ENCODE measurements at regions not wholly inside any gene's neighbourhood (a gene's known extent, or its start where the extent isn't known, plus 50 kb on each side); places are given as distances from the start of the nearest gene placed in this dataset.

DNA sequence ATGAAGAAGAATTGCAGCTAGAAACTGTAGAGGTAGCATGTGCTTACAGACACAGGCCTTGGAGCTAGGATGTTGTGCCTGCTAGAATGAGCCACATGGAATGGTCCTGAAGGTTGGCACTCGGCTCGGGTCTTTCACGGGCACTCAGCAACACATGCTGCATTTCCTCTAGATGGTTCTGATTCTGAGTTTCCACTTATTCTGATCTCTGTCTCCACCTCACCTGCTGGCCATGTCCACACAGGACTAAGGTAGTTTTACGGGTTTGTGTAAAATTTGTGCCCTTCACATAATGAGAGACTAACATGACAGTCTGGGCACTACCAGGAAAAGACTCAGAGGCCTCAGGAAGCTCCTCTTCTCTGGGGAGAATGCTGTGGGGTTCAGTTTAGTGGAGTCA, 444.8 kb upstream of the MKI67 start:
- H3K4me1 ChIP-seq (ENCODE audit: insufficient read depth, low read length), result no peaks in the 10 kb centered on the region

More for the DNA sequence above, 444.8 kb upstream of the MKI67 start:
- Histone ChIP-seq H3K4me3 (replicated peaks in 1 of 3; ENCODE audit: insufficient read depth in 1 of 3, low read depth in 2 of 3, low read length in 3 of 3) (no peak overlapping the region), H2AFZ (ENCODE audit: low read length) (no peak overlapping the region), H3K4me2 (ENCODE audit: low read depth, low read length) (no peak overlapping the region), H3K79me2 (ENCODE audit: insufficient read depth, low read length) (no peaks in the 10 kb centered on the region), H3K27me3 (ENCODE audit: control insufficient read depth in 1 of 2, insufficient read depth in 2 of 2, low read length in 2 of 2) (peaks cover 2 to 66% of the 10 kb centered on the region in 2 experiments; a peak in 2 of 5 replicates), H3K9ac (ENCODE audit: insufficient read depth, low read depth, low read length) (no peak overlapping the region), H3K27ac (ENCODE audit: extremely low read length, insufficient read depth, low read length) (no peak overlapping the region), H4K20me1 (ENCODE audit: insufficient read depth, low read length) (no peaks in the 10 kb centered on the region), H3K9me3 (ENCODE audit: low read length) (no peaks in the 10 kb centered on the region), H3K36me3 (replicated peaks in 1 of 2; ENCODE audit: control insufficient read depth in 1 of 2, insufficient read depth in 2 of 2, low read length in 2 of 2) (no peaks in the 10 kb centered on the region)
- BruUV-seq (replicated peaks), result no TSS peak
- no peak for DNase-seq (ENCODE audit: low spot score)
- no peak for FAIRE-seq
- no peak for ATAC-seq
- ChIA-PET POLR2A (no interaction called here), CTCF (ENCODE audit: low intra/inter-chr PET ratio, low total read pairs) (no interaction called here)
- in situ Hi-C loops (cut with HindIII; ENCODE audit: extremely low pct_ligation_motif_present, low pct_unique_long_range_greater_than_20kb), result no loop called here
- TF ChIP-seq RXRB (CRISPR knock-in tag; IDR thresholded peaks at IDR 0.05; ENCODE audit: borderline replicate concordance), result no peak
- TF ChIP-seq, protein P1, sequence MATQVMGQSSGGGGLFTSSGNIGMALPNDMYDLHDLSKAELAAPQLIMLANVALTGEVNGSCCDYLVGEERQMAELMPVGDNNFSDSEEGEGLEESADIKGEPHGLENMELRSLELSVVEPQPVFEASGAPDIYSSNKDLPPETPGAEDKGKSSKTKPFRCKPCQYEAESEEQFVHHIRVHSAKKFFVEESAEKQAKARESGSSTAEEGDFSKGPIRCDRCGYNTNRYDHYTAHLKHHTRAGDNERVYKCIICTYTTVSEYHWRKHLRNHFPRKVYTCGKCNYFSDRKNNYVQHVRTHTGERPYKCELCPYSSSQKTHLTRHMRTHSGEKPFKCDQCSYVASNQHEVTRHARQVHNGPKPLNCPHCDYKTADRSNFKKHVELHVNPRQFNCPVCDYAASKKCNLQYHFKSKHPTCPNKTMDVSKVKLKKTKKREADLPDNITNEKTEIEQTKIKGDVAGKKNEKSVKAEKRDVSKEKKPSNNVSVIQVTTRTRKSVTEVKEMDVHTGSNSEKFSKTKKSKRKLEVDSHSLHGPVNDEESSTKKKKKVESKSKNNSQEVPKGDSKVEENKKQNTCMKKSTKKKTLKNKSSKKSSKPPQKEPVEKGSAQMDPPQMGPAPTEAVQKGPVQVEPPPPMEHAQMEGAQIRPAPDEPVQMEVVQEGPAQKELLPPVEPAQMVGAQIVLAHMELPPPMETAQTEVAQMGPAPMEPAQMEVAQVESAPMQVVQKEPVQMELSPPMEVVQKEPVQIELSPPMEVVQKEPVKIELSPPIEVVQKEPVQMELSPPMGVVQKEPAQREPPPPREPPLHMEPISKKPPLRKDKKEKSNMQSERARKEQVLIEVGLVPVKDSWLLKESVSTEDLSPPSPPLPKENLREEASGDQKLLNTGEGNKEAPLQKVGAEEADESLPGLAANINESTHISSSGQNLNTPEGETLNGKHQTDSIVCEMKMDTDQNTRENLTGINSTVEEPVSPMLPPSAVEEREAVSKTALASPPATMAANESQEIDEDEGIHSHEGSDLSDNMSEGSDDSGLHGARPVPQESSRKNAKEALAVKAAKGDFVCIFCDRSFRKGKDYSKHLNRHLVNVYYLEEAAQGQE (IDR thresholded peaks at IDR 0.05; ENCODE audit: borderline replicate concordance in 1 of 2, low read depth in 1 of 2, low read length in 2 of 2), result no peak
- no peak for TF ChIP-seq EEA1 (CRISPR knock-in tag; IDR thresholded peaks at IDR 0.05; ENCODE audit: borderline replicate concordance)
- TF ChIP-seq POLR2A (IDR thresholded peaks at IDR 0.05; ENCODE audit: insufficient read depth in 1 of 2, low read depth in 2 of 2, low read length in 2 of 2), result no peak
- TF ChIP-seq, protein P2, sequence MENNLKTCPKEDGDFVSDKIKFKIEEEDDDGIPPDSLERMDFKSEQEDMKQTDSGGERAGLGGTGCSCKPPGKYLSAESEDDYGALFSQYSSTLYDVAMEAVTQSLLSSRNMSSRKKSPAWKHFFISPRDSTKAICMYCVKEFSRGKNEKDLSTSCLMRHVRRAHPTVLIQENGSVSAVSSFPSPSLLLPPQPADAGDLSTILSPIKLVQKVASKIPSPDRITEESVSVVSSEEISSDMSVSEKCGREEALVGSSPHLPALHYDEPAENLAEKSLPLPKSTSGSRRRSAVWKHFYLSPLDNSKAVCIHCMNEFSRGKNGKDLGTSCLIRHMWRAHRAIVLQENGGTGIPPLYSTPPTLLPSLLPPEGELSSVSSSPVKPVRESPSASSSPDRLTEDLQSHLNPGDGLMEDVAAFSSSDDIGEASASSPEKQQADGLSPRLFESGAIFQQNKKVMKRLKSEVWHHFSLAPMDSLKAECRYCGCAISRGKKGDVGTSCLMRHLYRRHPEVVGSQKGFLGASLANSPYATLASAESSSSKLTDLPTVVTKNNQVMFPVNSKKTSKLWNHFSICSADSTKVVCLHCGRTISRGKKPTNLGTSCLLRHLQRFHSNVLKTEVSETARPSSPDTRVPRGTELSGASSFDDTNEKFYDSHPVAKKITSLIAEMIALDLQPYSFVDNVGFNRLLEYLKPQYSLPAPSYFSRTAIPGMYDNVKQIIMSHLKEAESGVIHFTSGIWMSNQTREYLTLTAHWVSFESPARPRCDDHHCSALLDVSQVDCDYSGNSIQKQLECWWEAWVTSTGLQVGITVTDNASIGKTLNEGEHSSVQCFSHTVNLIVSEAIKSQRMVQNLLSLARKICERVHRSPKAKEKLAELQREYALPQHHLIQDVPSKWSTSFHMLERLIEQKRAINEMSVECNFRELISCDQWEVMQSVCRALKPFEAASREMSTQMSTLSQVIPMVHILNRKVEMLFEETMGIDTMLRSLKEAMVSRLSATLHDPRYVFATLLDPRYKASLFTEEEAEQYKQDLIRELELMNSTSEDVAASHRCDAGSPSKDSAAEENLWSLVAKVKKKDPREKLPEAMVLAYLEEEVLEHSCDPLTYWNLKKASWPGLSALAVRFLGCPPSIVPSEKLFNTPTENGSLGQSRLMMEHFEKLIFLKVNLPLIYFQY (CRISPR knock-in tag; IDR thresholded peaks at IDR 0.05; ENCODE audit: borderline replicate concordance), result no peak
- no peak for TF ChIP-seq HOXD1 (CRISPR knock-in tag; IDR thresholded peaks at IDR 0.05)
- TF ChIP-seq, protein P3, sequence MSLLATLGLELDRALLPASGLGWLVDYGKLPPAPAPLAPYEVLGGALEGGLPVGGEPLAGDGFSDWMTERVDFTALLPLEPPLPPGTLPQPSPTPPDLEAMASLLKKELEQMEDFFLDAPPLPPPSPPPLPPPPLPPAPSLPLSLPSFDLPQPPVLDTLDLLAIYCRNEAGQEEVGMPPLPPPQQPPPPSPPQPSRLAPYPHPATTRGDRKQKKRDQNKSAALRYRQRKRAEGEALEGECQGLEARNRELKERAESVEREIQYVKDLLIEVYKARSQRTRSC (CRISPR knock-in tag; IDR thresholded peaks at IDR 0.05; ENCODE audit: low read depth), result no peak
- intact Hi-C loops (cut with micrococcal nuclease; ENCODE audit: unreplicated experiment), result no loop called here
- 8% methylated on average over 4 of the region's 4 CpGs for WGBS (ENCODE audit: low lambda C conversion rate)

All from HepG2 (cell line).